ENCODE measurements at regions not wholly inside any gene's neighbourhood (a gene's known extent, or its start where the extent isn't known, plus 50 kb on each side); places are given as distances from the start of the nearest gene placed in this dataset.

DNA sequence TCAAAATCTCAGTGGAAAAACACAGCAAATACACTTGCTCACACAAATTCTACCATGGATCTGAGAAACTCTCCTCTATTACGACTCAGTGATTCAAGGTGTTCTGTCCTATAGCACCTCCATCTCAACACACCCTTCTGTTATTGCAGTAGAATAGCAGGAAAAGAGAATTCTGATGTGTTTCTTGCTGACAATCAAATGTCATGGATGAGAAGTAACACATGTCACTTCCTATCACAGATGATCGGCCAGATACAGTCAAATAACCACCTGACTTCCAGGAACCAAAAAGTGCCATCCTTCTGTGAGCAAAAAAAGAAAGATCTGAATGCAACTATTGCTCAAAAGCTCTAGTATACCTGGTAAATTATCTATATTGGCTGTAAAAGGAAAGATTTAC lies 734.2 kb upstream of the GBE1 start:
- no peaks in the 10 kb centered on the region for H3K36me3 ChIP-seq
- DNase-seq (no peak), ATAC-seq (no peak)
- no peak overlapping the region for H3K27ac ChIP-seq
- no peaks in the 10 kb centered on the region for H3K27me3 ChIP-seq
- no peaks in the 10 kb centered on the region for H3K4me1 ChIP-seq
- intact Hi-C loops (cut with DNase I) = no loop called here
- TF ChIP-seq, protein P1, sequence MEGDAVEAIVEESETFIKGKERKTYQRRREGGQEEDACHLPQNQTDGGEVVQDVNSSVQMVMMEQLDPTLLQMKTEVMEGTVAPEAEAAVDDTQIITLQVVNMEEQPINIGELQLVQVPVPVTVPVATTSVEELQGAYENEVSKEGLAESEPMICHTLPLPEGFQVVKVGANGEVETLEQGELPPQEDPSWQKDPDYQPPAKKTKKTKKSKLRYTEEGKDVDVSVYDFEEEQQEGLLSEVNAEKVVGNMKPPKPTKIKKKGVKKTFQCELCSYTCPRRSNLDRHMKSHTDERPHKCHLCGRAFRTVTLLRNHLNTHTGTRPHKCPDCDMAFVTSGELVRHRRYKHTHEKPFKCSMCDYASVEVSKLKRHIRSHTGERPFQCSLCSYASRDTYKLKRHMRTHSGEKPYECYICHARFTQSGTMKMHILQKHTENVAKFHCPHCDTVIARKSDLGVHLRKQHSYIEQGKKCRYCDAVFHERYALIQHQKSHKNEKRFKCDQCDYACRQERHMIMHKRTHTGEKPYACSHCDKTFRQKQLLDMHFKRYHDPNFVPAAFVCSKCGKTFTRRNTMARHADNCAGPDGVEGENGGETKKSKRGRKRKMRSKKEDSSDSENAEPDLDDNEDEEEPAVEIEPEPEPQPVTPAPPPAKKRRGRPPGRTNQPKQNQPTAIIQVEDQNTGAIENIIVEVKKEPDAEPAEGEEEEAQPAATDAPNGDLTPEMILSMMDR (IDR thresholded peaks at IDR 0.05) = no peak
- H3K4me3 ChIP-seq = no peak overlapping the region
- H3K9me3 ChIP-seq = no peaks in the 10 kb centered on the region

DNA sequence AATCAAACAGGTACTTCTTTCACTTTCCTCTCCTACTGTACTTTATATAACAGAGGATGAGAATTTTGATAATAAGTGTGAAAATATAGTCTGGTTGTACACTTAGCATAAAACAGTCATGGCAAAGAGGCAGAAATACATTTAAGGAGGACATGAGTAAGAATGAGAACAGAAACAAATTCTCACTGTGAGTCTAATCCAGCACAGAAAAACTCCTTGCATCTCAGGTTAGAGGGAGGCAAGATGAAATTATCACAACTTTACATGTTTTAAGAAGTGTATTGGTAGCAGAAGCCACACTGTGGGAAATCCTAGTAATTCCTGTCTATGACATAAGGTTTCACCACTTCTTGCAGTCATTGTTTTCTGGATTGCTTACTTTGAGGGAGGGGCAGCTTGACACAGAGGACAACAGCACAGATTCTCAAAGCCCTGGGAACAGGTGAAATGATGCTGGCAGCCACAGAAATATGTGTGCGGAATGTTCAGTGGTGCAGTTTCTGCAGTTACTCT lies 733.6 kb upstream of the GBE1 start:
- no peaks in the 10 kb centered on the region for H3K9me3 ChIP-seq
- TF ChIP-seq, protein P1 (IDR thresholded peaks at IDR 0.05) = no peak
- H3K27ac ChIP-seq = no peak overlapping the region
- no peak overlapping the region for H3K4me3 ChIP-seq
- intact Hi-C loops (cut with DNase I) = no loop called here
- H3K27me3 ChIP-seq = no peaks in the 10 kb centered on the region
- ATAC-seq = no peak
- H3K36me3 ChIP-seq = no peaks in the 10 kb centered on the region
- no peaks in the 10 kb centered on the region for H3K4me1 ChIP-seq
- DNase-seq = no peak

DNA sequence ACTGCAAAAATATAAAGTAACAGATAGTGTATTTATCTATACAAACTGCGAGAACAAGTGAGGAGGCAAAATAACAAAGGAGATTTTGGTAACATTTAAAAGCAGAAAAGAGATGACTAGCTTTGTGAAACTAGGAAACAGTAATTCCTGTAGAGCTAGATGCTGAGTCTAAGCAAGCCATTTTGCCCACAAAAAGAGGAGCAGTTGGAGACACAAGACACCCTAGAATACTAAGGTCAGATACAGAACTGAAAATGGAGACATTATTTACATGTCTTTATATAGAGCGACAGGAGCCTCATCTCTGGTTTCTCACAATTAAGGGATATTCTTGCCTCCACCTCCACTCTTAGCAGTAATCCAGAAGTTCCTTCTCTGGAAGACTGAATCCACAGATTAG lies 732.4 kb upstream of the GBE1 start:
- Histone ChIP-seq H3K27me3 (no peaks in the 10 kb centered on the region), H3K4me1 (no peaks in the 10 kb centered on the region), H3K27ac (no peak overlapping the region), H3K4me3 (no peak overlapping the region), H3K36me3 (no peaks in the 10 kb centered on the region), H3K9me3 (no peaks in the 10 kb centered on the region)
- DNase-seq (no peak), ATAC-seq (no peak)
- TF ChIP-seq, protein P1 (IDR thresholded peaks at IDR 0.05) = no peak
- intact Hi-C loops (cut with DNase I) = no loop called here

DNA sequence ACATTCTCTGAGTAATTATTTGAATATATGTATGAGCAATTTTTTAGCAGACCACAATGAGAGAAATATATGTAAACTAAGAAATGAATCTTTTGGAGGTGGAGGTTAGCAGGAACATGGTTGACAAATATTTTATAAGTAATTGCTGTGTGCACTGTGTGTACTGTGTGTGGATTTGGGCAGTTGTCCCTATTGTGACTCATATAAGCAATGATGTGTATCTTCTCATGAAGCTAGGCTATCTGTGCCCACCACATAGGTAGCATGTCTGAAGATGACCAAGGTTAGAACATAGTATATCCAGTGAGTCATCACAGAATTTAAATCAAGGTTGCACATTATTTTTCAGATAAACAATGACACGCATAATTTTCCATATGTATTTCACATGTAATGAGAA lies 713.9 kb upstream of the GBE1 start:
- ATAC-seq = no peak
- Histone ChIP-seq H3K27ac (no peak overlapping the region), H3K36me3 (no peaks in the 10 kb centered on the region), H3K27me3 (no peaks in the 10 kb centered on the region), H3K4me3 (no peak overlapping the region), H3K4me1 (no peaks in the 10 kb centered on the region), H3K9me3 (no peaks in the 10 kb centered on the region)
- intact Hi-C loops (cut with DNase I) = no loop called here
- TF ChIP-seq, protein P1 (IDR thresholded peaks at IDR 0.05) = no peak
- no peak for DNase-seq

DNA sequence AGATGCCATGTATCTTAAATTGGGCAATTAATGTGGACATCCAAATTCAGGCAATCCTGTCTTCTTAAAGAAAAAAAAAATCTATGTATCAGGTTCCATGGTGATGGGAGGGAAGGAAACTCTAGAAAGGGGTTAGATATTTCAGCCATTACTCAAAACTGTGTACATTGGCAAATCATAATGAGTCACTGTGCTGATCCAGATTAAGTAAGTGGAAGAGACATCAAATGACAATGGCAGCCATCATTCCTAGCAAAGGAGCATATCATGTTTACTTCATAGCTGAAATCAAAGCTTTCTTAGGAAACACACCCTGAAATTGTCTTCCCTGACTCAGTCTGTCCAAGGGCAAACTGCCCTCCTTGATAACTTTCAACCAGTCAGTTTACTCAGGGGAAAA lies 713.3 kb upstream of the GBE1 start:
- Histone ChIP-seq H3K4me3 (no peak overlapping the region), H3K27me3 (no peaks in the 10 kb centered on the region), H3K4me1 (no peaks in the 10 kb centered on the region), H3K9me3 (no peaks in the 10 kb centered on the region), H3K36me3 (no peaks in the 10 kb centered on the region), H3K27ac (no peak overlapping the region)
- no peak for ATAC-seq
- DNase-seq = no peak
- TF ChIP-seq, protein P1 (IDR thresholded peaks at IDR 0.05) = no peak
- intact Hi-C loops (cut with DNase I) = no loop called here

DNA sequence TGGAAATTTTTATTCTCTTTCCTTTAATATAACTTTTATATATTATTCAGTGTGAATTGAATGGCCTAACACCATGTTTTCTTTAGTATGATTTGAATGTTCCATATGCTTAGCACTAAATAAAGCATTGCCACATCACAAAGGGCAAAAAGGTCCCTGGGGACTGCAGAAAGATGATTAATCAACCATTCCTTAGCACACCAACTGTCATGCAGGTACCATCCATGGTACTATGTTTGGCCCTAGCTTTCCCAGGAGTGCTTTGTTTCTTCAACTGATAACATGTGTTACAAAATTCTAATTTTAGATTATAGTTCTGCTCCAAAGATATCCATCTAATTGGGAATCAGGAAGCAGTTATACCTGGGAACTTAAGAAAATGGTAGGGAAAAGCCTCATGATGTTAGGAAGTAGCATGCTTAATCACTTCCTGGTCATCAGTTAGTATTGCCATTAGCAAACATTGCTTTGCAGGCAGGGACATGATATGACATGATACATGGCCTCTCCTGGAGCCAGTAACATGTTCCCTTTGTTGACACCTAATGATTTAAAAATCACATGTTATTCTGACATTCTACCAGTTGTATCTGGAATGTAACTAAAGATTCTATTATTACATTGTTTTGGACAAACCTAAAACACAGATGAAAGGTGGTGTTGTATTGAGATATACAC lies 712.6 kb upstream of the GBE1 start:
- ATAC-seq = no peak
- TF ChIP-seq, protein P1 (IDR thresholded peaks at IDR 0.05) = no peak
- intact Hi-C loops (cut with DNase I) = no loop called here

More for the DNA sequence above, 712.6 kb upstream of the GBE1 start:
- Histone ChIP-seq H3K9me3 (no peaks in the 10 kb centered on the region), H3K36me3 (no peaks in the 10 kb centered on the region), H3K27me3 (no peaks in the 10 kb centered on the region), H3K4me3 (no peak overlapping the region), H3K4me1 (no peaks in the 10 kb centered on the region), H3K27ac (no peak overlapping the region)
- DNase-seq = no peak
